ENCODE measurements at regions not wholly inside any gene's neighbourhood (a gene's known extent, or its start where the extent isn't known, plus 50 kb on each side); places are given as distances from the start of the nearest gene placed in this dataset.

DNA sequence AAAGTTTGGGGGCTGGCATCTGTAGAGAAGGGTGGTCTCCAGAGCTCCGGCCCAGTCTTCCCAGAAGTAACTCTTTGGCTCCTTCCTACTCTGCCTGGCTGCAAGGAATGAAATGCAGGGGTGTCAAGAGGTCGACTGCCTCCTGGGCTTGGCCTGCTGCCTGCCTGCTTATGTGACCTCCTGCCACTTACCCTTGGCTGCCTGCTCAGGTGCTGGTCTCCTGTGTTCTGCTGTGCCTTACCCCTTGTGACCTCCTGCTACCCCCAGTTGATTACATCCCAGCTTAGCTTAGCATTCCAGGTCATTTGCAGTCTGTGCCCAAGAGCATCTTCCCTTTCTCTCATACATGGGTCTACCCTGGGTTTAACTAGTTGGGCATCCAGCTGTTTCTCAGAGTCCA lies 180.2 kb downstream of the PTPN20 start:
- TF ChIP-seq, protein P1, sequence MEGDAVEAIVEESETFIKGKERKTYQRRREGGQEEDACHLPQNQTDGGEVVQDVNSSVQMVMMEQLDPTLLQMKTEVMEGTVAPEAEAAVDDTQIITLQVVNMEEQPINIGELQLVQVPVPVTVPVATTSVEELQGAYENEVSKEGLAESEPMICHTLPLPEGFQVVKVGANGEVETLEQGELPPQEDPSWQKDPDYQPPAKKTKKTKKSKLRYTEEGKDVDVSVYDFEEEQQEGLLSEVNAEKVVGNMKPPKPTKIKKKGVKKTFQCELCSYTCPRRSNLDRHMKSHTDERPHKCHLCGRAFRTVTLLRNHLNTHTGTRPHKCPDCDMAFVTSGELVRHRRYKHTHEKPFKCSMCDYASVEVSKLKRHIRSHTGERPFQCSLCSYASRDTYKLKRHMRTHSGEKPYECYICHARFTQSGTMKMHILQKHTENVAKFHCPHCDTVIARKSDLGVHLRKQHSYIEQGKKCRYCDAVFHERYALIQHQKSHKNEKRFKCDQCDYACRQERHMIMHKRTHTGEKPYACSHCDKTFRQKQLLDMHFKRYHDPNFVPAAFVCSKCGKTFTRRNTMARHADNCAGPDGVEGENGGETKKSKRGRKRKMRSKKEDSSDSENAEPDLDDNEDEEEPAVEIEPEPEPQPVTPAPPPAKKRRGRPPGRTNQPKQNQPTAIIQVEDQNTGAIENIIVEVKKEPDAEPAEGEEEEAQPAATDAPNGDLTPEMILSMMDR (IDR thresholded peaks at IDR 0.05): no peak
- no peak for TF ChIP-seq POLR2A (IDR thresholded peaks at IDR 0.05)
- no peak for TF ChIP-seq EP300 (IDR thresholded peaks at IDR 0.05)
- 75 to 91% methylated on average over 2 of the region's 2 CpGs for WGBS, 2 donors
- H3K36me3 ChIP-seq: no peaks in the 10 kb centered on the region

DNA sequence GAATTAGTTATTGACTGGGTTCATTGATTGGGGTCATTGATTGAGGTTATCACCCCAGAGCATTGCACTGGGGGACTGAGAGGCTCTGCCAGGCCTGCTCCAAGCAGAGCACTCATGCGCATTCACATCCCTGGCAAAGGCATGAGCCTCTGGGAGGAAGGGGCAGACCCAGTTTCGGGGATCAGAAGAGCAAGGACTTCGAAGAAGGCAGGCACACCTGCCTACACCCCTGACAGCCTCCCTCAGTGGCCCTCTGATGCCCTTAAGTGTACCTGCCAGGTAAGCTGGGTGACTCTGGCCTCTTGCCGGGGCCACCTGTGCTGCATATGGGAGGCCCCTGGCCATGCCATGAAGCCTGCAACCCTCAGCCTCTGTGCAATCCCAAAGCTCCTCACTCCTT lies 181.1 kb downstream of the PTPN20 start:
- TF ChIP-seq POLR2A (IDR thresholded peaks at IDR 0.05) (no peak), EP300 (IDR thresholded peaks at IDR 0.05) (no peak)
- TF ChIP-seq, protein P1 (IDR thresholded peaks at IDR 0.05): no peak
- Histone ChIP-seq H3K4me1 (no peaks in the 10 kb centered on the region), H3K4me3 (no peak overlapping the region), H3K9me3 (no peaks in the 10 kb centered on the region), H3K27me3 (no peaks in the 10 kb centered on the region), H3K27ac (no peak overlapping the region), H3K36me3 (no peaks in the 10 kb centered on the region)
- no peak for DNase-seq (ENCODE audit: low spot score in 2 of 2)
- 97 to 100% methylated on average over 1 to 4 of the region's 4 CpGs for WGBS, 2 donors

More for the DNA sequence above, 180.2 kb downstream of the PTPN20 start:
- no peaks in the 10 kb centered on the region for H3K4me1 ChIP-seq
- H3K27me3 ChIP-seq: no peaks in the 10 kb centered on the region
- no peak overlapping the region for H3K4me3 ChIP-seq
- H3K27ac ChIP-seq: no peak overlapping the region
- no peak for DNase-seq (ENCODE audit: low spot score in 2 of 2)
- H3K9me3 ChIP-seq: no peaks in the 10 kb centered on the region

DNA sequence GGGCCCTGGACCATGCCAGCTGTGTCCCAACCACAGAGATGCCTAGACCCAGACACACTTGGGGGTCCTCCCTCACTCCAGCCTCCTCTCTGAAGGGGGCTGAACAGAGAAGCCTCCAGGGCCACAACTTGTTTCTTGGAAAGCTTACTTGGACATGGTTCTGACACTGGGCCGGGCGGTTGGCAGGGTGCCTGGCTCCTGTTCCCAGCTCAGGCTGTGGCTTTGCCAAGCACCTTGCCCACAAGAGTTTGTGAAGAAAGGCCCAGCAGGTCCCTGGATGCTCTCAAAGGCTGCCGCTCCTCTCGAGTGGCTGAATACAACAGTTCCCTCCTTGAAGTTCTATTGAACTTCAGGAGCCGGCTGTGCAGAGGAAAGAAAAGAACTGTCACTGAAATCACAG lies 181.6 kb downstream of the PTPN20 start:
- DNase-seq (ENCODE audit: low spot score in 2 of 2): no peak
- WGBS, 2 donors: 69 to 78% methylated on average over 5 of the region's 5 CpGs

DNA sequence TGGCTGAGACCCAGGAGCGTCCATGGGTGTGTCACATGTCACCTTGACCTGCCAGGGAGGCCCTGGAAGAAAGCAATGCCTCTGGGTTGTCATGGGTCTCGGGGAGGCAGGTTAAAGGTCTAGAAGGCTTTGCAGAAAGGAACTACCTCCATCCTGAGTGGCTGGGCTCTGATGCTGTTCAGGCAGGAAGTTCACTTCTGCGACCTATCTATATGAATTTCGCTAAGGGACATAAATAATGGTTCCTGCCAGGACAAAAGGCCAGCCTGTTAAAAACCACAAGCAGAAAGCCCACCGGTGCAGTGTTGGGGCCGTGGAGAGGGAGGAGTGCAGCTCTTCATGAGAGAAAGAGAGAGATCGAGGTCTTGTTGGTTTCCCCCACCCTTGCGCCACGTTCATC lies 182.9 kb downstream of the PTPN20 start:
- Histone ChIP-seq H3K4me1 (no peaks in the 10 kb centered on the region), H3K9me3 (no peaks in the 10 kb centered on the region), H3K4me3 (no peak overlapping the region), H3K36me3 (no peaks in the 10 kb centered on the region), H3K27ac (no peak overlapping the region), H3K27me3 (no peaks in the 10 kb centered on the region)
- no peak for TF ChIP-seq POLR2A (IDR thresholded peaks at IDR 0.05)
- TF ChIP-seq EP300 (IDR thresholded peaks at IDR 0.05): no peak
- TF ChIP-seq, protein P1 (IDR thresholded peaks at IDR 0.05): no peak
- WGBS, 2 donors: 75 to 83% methylated on average over 9 of the region's 9 CpGs
- no peak for DNase-seq (ENCODE audit: low spot score in 2 of 2)

More for the DNA sequence above, 181.6 kb downstream of the PTPN20 start:
- Histone ChIP-seq H3K4me3 (no peak overlapping the region), H3K4me1 (no peaks in the 10 kb centered on the region), H3K9me3 (no peaks in the 10 kb centered on the region), H3K27me3 (no peaks in the 10 kb centered on the region), H3K27ac (no peak overlapping the region), H3K36me3 (no peaks in the 10 kb centered on the region)
- TF ChIP-seq, protein P1 (IDR thresholded peaks at IDR 0.05): no peak
- no peak for TF ChIP-seq EP300 (IDR thresholded peaks at IDR 0.05)
- TF ChIP-seq POLR2A (IDR thresholded peaks at IDR 0.05): no peak

DNA sequence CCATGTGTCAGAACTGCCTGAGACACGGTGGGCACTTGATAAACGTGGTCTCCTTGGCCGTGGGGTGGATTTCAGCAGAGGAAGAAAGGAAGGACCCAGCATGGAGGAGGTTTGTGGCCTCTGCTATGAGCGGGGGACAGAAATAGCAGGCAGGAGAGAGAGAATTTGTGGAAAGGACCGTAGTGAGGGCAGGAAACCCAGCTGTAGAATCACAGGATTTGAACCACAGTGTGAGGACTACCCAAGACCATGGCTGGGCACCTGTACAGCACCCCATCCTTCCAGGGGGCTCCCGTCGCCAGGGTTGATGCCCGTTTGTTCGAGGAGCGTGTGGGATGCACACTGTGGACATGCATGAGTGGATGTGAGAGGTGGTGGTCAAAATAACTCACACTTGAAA lies 183.4 kb downstream of the PTPN20 start:
- H3K36me3 ChIP-seq: no peaks in the 10 kb centered on the region
- no peaks in the 10 kb centered on the region for H3K9me3 ChIP-seq
- DNase-seq (ENCODE audit: low spot score in 2 of 2): no peak
- H3K27ac ChIP-seq: no peak overlapping the region
- no peak for TF ChIP-seq EP300 (IDR thresholded peaks at IDR 0.05)
- 89 to 94% methylated on average over 10 of the region's 10 CpGs for WGBS, 2 donors
- H3K27me3 ChIP-seq: no peaks in the 10 kb centered on the region
- no peak overlapping the region for H3K4me3 ChIP-seq
- H3K4me1 ChIP-seq: no peaks in the 10 kb centered on the region

DNA sequence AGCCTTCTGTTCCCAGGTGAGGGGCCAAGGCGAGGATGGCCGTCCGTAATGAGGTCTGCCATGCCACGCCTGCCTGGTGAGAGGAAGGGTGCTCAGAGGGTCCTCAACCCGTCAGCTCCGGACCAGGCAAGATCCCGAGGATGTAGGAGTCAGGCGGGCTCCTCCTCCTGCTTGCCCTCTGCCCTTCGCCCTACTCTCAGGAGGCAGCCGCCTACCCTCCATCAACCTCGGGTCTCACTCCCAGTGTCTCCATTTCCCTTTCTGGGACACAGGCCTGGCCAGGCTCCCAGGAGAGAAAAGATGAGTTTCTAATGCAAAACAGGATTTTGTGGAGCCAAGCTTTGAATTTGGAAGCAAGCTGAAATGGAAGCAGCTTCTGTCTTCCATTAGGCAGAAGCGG lies 184.0 kb downstream of the PTPN20 start:
- Histone ChIP-seq H3K4me1 (no peaks in the 10 kb centered on the region), H3K9me3 (no peaks in the 10 kb centered on the region), H3K4me3 (no peak overlapping the region), H3K36me3 (no peaks in the 10 kb centered on the region), H3K27me3 (no peaks in the 10 kb centered on the region), H3K27ac (no peak overlapping the region)
- TF ChIP-seq, protein P1 (IDR thresholded peaks at IDR 0.05): no peak
- TF ChIP-seq POLR2A (IDR thresholded peaks at IDR 0.05): no peak
- no peak for TF ChIP-seq EP300 (IDR thresholded peaks at IDR 0.05)
- WGBS, 2 donors: 86 to 87% methylated on average over 12 of the region's 12 CpGs
- DNase-seq (ENCODE audit: low spot score in 2 of 2): no peak
